ENCODE measurements at regions not wholly inside any gene's neighbourhood (a gene's known extent, or its start where the extent isn't known, plus 50 kb on each side); places are given as distances from the start of the nearest gene placed in this dataset.

- H3K4me1 ChIP-seq (ENCODE audit: control insufficient read depth, insufficient read depth, low read length), result no peaks in the 10 kb centered on the region
- H3K9ac ChIP-seq (ENCODE audit: low read length), result no peak overlapping the region
- no peak overlapping the region for H3K27ac ChIP-seq (ENCODE audit: low read depth, low read length)
- no peaks in the 10 kb centered on the region for H3K36me3 ChIP-seq (ENCODE audit: control insufficient read depth, insufficient read depth, low read length)
- H3K27me3 ChIP-seq (ENCODE audit: control insufficient read depth, insufficient read depth, low read length), result no peaks in the 10 kb centered on the region
- H3K4me3 ChIP-seq (ENCODE audit: low read length), result no peak overlapping the region
Measured at GRCh38 chr22:49470741-49471503, 356.8 kb downstream of the BRD1 start.

- Histone ChIP-seq H3K27me3 (ENCODE audit: control insufficient read depth, insufficient read depth, low read length) (no peaks in the 10 kb centered on the region), H3K4me1 (ENCODE audit: control insufficient read depth, insufficient read depth, low read length) (no peaks in the 10 kb centered on the region), H3K27ac (ENCODE audit: low read depth, low read length) (no peak overlapping the region), H3K36me3 (ENCODE audit: control insufficient read depth, insufficient read depth, low read length) (no peaks in the 10 kb centered on the region), H3K9ac (ENCODE audit: low read length) (no peak overlapping the region), H3K4me3 (ENCODE audit: low read length) (no peak overlapping the region)
Measured at GRCh38 chr22:49469896-49470740, 357.6 kb downstream of the BRD1 start.

GRCh38 chr22:49468487-49469198, 359.0 kb downstream of the BRD1 start:
- Histone ChIP-seq H3K27me3 (ENCODE audit: control insufficient read depth, insufficient read depth, low read length) (no peaks in the 10 kb centered on the region), H3K4me3 (ENCODE audit: low read length) (no peak overlapping the region), H3K9ac (ENCODE audit: low read length) (no peak overlapping the region), H3K27ac (ENCODE audit: low read depth, low read length) (no peak overlapping the region), H3K36me3 (ENCODE audit: control insufficient read depth, insufficient read depth, low read length) (no peaks in the 10 kb centered on the region), H3K4me1 (ENCODE audit: control insufficient read depth, insufficient read depth, low read length) (no peaks in the 10 kb centered on the region)

GRCh38 chr22:49466878-49467595, 360.6 kb downstream of the BRD1 start:
- H3K27me3 ChIP-seq (ENCODE audit: control insufficient read depth, insufficient read depth, low read length), result no peaks in the 10 kb centered on the region
- H3K4me1 ChIP-seq (ENCODE audit: control insufficient read depth, insufficient read depth, low read length), result no peaks in the 10 kb centered on the region
- no peak overlapping the region for H3K4me3 ChIP-seq (ENCODE audit: low read length)
- no peak overlapping the region for H3K9ac ChIP-seq (ENCODE audit: low read length)
- no peak overlapping the region for H3K27ac ChIP-seq (ENCODE audit: low read depth, low read length)
- H3K36me3 ChIP-seq (ENCODE audit: control insufficient read depth, insufficient read depth, low read length), result no peaks in the 10 kb centered on the region

- Histone ChIP-seq H3K4me1 (ENCODE audit: control insufficient read depth, insufficient read depth, low read length) (no peaks in the 10 kb centered on the region), H3K9ac (ENCODE audit: low read length) (no peak overlapping the region), H3K4me3 (ENCODE audit: low read length) (no peak overlapping the region), H3K27me3 (ENCODE audit: control insufficient read depth, insufficient read depth, low read length) (no peaks in the 10 kb centered on the region), H3K27ac (ENCODE audit: low read depth, low read length) (no peak overlapping the region), H3K36me3 (ENCODE audit: control insufficient read depth, insufficient read depth, low read length) (no peaks in the 10 kb centered on the region)
Measured at GRCh38 chr22:49464037-49464436, 363.6 kb downstream of the BRD1 start.

GRCh38 chr22:49462795-49463194, 364.9 kb downstream of the BRD1 start:
- Histone ChIP-seq H3K27ac (ENCODE audit: low read depth, low read length) (no peak overlapping the region), H3K9ac (ENCODE audit: low read length) (no peak overlapping the region), H3K36me3 (ENCODE audit: control insufficient read depth, insufficient read depth, low read length) (no peaks in the 10 kb centered on the region), H3K4me3 (ENCODE audit: low read length) (no peak overlapping the region), H3K4me1 (ENCODE audit: control insufficient read depth, insufficient read depth, low read length) (no peaks in the 10 kb centered on the region), H3K27me3 (ENCODE audit: control insufficient read depth, insufficient read depth, low read length) (no peaks in the 10 kb centered on the region)

GRCh38 chr22:49462291-49462690, 365.4 kb downstream of the BRD1 start:
- Histone ChIP-seq H3K4me1 (ENCODE audit: control insufficient read depth, insufficient read depth, low read length) (no peaks in the 10 kb centered on the region), H3K27ac (ENCODE audit: low read depth, low read length) (no peak overlapping the region), H3K27me3 (ENCODE audit: control insufficient read depth, insufficient read depth, low read length) (no peaks in the 10 kb centered on the region)

GRCh38 chr22:49461674-49462073, 366.0 kb downstream of the BRD1 start:
- H3K27ac ChIP-seq (ENCODE audit: low read depth, low read length), result no peak overlapping the region

More at GRCh38 chr22:49462291-49462690, 365.4 kb downstream of the BRD1 start:
- no peak overlapping the region for H3K4me3 ChIP-seq (ENCODE audit: low read length)
- H3K36me3 ChIP-seq (ENCODE audit: control insufficient read depth, insufficient read depth, low read length), result no peaks in the 10 kb centered on the region
- H3K9ac ChIP-seq (ENCODE audit: low read length), result no peak overlapping the region

GRCh38 chr22:49460592-49461281, 366.9 kb downstream of the BRD1 start:
- H3K36me3 ChIP-seq (ENCODE audit: control insufficient read depth, insufficient read depth, low read length), result no peaks in the 10 kb centered on the region
- no peaks in the 10 kb centered on the region for H3K4me1 ChIP-seq (ENCODE audit: control insufficient read depth, insufficient read depth, low read length)
- H3K27me3 ChIP-seq (ENCODE audit: control insufficient read depth, insufficient read depth, low read length), result no peaks in the 10 kb centered on the region
- no peak overlapping the region for H3K27ac ChIP-seq (ENCODE audit: low read depth, low read length)
- H3K4me3 ChIP-seq (ENCODE audit: low read length), result no peak overlapping the region
- no peak overlapping the region for H3K9ac ChIP-seq (ENCODE audit: low read length)

More at GRCh38 chr22:49461674-49462073, 366.0 kb downstream of the BRD1 start:
- Histone ChIP-seq H3K36me3 (ENCODE audit: control insufficient read depth, insufficient read depth, low read length) (no peaks in the 10 kb centered on the region), H3K4me3 (ENCODE audit: low read length) (no peak overlapping the region), H3K9ac (ENCODE audit: low read length) (no peak overlapping the region), H3K27me3 (ENCODE audit: control insufficient read depth, insufficient read depth, low read length) (no peaks in the 10 kb centered on the region), H3K4me1 (ENCODE audit: control insufficient read depth, insufficient read depth, low read length) (no peaks in the 10 kb centered on the region)

GRCh38 chr22:49460091-49460490, 367.6 kb downstream of the BRD1 start:
- Histone ChIP-seq H3K4me3 (ENCODE audit: low read length) (no peak overlapping the region), H3K36me3 (ENCODE audit: control insufficient read depth, insufficient read depth, low read length) (no peaks in the 10 kb centered on the region), H3K9ac (ENCODE audit: low read length) (no peak overlapping the region), H3K27ac (ENCODE audit: low read depth, low read length) (no peak overlapping the region), H3K27me3 (ENCODE audit: control insufficient read depth, insufficient read depth, low read length) (no peaks in the 10 kb centered on the region), H3K4me1 (ENCODE audit: control insufficient read depth, insufficient read depth, low read length) (no peaks in the 10 kb centered on the region)

GRCh38 chr22:49458708-49459099, 369.0 kb downstream of the BRD1 start:
- Histone ChIP-seq H3K27me3 (ENCODE audit: control insufficient read depth, insufficient read depth, low read length) (no peaks in the 10 kb centered on the region), H3K4me3 (ENCODE audit: low read length) (no peak overlapping the region), H3K4me1 (ENCODE audit: control insufficient read depth, insufficient read depth, low read length) (no peaks in the 10 kb centered on the region), H3K27ac (ENCODE audit: low read depth, low read length) (no peak overlapping the region), H3K9ac (ENCODE audit: low read length) (no peak overlapping the region), H3K36me3 (ENCODE audit: control insufficient read depth, insufficient read depth, low read length) (no peaks in the 10 kb centered on the region)
